PC-3 (cell line): ENCODE measurements at regions not wholly inside any gene's neighbourhood (a gene's known extent, or its start where the extent isn't known, plus 50 kb on each side); places are given as distances from the start of the nearest gene placed in this dataset.
A peak's percentile ranks its signal among the peaks of the same experiment; 100 is the strongest.

ENCODE experiments used
- ATAC-seq: fragments of 200-7000 bp; cut with Tn5 transposase; 2 replicates; pipeline ENCODE4 v1.9.1; 2020; ENCODE audit warnings: mild to moderate bottlenecking, moderate library complexity
- BruUV-seq: library from RNA; stranded (reverse); fragments of 400-500 nt; replicated peaks from 2 replicates; lab custom pipeline; 2021; lab: Mats Ljungman, UMichigan
- CTCF ChIA-PET: fragments of 300-600 bp; sonication (Branson Sonifier 250); formaldehyde crosslinking; loops from one replicate; lab custom pipeline; 2022; ENCODE audit warnings: antibody characterized with exemption; lab: Charles Lee
- POLR2A ChIA-PET: fragments of 300-600 bp; sonication (Branson Sonifier 250); formaldehyde crosslinking; loops from one replicate; lab custom pipeline; 2022; ENCODE audit warnings: antibody characterized with exemption; ENCODE audit not compliant: unreplicated experiment; lab: Charles Lee
- DNase-seq: peaks from one replicate; pipeline ENCODE4 v3.0.0-alpha.2; 2015
- H2AFZ ChIP-seq: fragments of 300-600 bp; sonication (generic); 2 replicates; pipeline ENCODE4 v1.6.0; 2016; ENCODE audit warnings: antibody characterized with exemption, low read length
- H3F3A ChIP-seq: fragments of 300-600 bp; sonication (generic); one replicate; pipeline ENCODE4 v1.6.0; 2017; ENCODE audit warnings: antibody characterized with exemption, low read length, control low read depth, mild to moderate bottlenecking; ENCODE audit not compliant: unreplicated experiment
- H3K27ac ChIP-seq: fragments of 300-600 bp; sonication (generic); 2 replicates; pipeline ENCODE4 v1.5.1; 2016; ENCODE audit warnings: mild to moderate bottlenecking, low read length
- H3K27me3 ChIP-seq: fragments of 300-600 bp; sonication (generic); 2 replicates; pipeline ENCODE4 v1.6.1; 2016; ENCODE audit warnings: low read length, mixed read lengths
- H3K36me3 ChIP-seq: fragments of 300-600 bp; sonication (generic); 2 replicates; pipeline ENCODE4 v1.6.1; 2016; ENCODE audit warnings: low read depth, mixed run types, low read length, mixed read lengths
- H3K4me1 ChIP-seq: fragments of 300-600 bp; sonication (generic); 2 replicates; pipeline ENCODE4 v1.5.1; 2016; ENCODE audit warnings: low read length; ENCODE audit not compliant: insufficient read depth
- H3K4me2 ChIP-seq: fragments of 300-600 bp; sonication (generic); 2 replicates; pipeline ENCODE4 v1.6.0; 2016; ENCODE audit warnings: low read length
- H3K4me3 ChIP-seq: fragments of 300-600 bp; sonication (generic); 2 replicates; pipeline ENCODE4 v1.5.1; 2016; ENCODE audit warnings: mild to moderate bottlenecking, low read length, mixed read lengths
- H3K79me2 ChIP-seq: fragments of 300-600 bp; sonication (generic); 2 replicates; pipeline ENCODE4 v1.6.1; 2017; ENCODE audit warnings: low read length, mixed read lengths
- H3K9ac ChIP-seq: fragments of 300-600 bp; sonication (generic); 2 replicates; pipeline ENCODE4 v1.6.0; 2016; ENCODE audit warnings: mild to moderate bottlenecking, low read length
- H3K9me2 ChIP-seq: fragments of 300-600 bp; sonication (generic); replicated peaks from 2 replicates; pipeline ENCODE4 v1.6.1; 2016; ENCODE audit warnings: mixed run types, low read length, mixed read lengths
- H3K9me3 ChIP-seq: fragments of 300-600 bp; sonication (generic); 2 replicates; pipeline ENCODE4 v1.6.1; 2016; ENCODE audit warnings: low read length, mixed read lengths
- H4K20me1 ChIP-seq: fragments of 300-600 bp; sonication (generic); 2 replicates; pipeline ENCODE4 v1.6.1; 2016; ENCODE audit warnings: low read length, mixed read lengths
- CTCF ChIP-seq: fragments of 300-600 bp; sonication (generic); conservative IDR thresholded peaks from 2 replicates; pipeline ENCODE4 v1.5.1; 2017; ENCODE audit warnings: antibody characterized with exemption, low read depth, mild to moderate bottlenecking, low read length
- EZH2 ChIP-seq: fragments of 300-600 bp; sonication (generic); IDR thresholded peaks from one replicate; pipeline ENCODE4 v1.6.1; 2017; ENCODE audit warnings: antibody characterized with exemption, mild to moderate bottlenecking, low read length; ENCODE audit not compliant: unreplicated experiment
- EZH2phosphoT487 ChIP-seq: fragments of 300-600 bp; sonication (generic); IDR thresholded peaks from 2 replicates; pipeline ENCODE4 v1.6.1; 2018; ENCODE audit warnings: mild to moderate bottlenecking, antibody characterized with exemption, low read length, borderline replicate concordance
- intact Hi-C: fragments of 100-400 bp; cut with micrococcal nuclease; formaldehyde crosslinking; loops from 2 replicates; pipeline ENCODE4 v1.9.0; 2023

GRCh38 chr15:35936284-35936683 is 390.3 kb upstream of the DPH6 start:
- H3K4me3 ChIP-seq, result no peak overlapping the region
- POLR2A ChIA-PET, result no interaction called here
- H3K27me3 ChIP-seq, result no peaks in the 10 kb centered on the region
- DNase-seq, result no peak
- H3K36me3 ChIP-seq, result no peaks in the 10 kb centered on the region
- no peaks in the 10 kb centered on the region for H3K9me3 ChIP-seq
- CTCF ChIA-PET, result no interaction called here
- no peak overlapping the region for H2AFZ ChIP-seq
- H3K9ac ChIP-seq, result no peak overlapping the region
- no peak overlapping the region for H3K27ac ChIP-seq
- no TSS peak for BruUV-seq
- no peaks in the 10 kb centered on the region for H3K79me2 ChIP-seq
- ATAC-seq, result no peak; the same call in 1 of the 2 replicates
- intact Hi-C loops, result no loop called here
- TF ChIP-seq EZH2phosphoT487 (no peak), CTCF (no peak), EZH2 (no peak)
- no peak overlapping the region for H3K4me2 ChIP-seq
- H3K4me1 ChIP-seq, result no peaks in the 10 kb centered on the region
- no peaks in the 10 kb centered on the region for H4K20me1 ChIP-seq
- H3F3A ChIP-seq, result no peaks in the 10 kb centered on the region
- no peaks in the 10 kb centered on the region for H3K9me2 ChIP-seq

- peak overlapping the region; percentile 21; the same call in 1 of the 2 replicates for H2AFZ ChIP-seq
- no peaks in the 10 kb centered on the region for H3K9me2 ChIP-seq
- no peak overlapping the region for H3K4me3 ChIP-seq
- no peaks in the 10 kb centered on the region for H3K27me3 ChIP-seq
- ChIA-PET POLR2A (no interaction called here), CTCF (no interaction called here)
- H3K27ac ChIP-seq, result no peak overlapping the region
- intact Hi-C loops, result no loop called here
- H3K4me2 ChIP-seq, result no peak overlapping the region
- TF ChIP-seq CTCF (no peak), EZH2 (no peak), EZH2phosphoT487 (no peak)
- DNase-seq, result no peak
- ATAC-seq, result no peak
- no peaks in the 10 kb centered on the region for H3K4me1 ChIP-seq
- H3K9ac ChIP-seq, result no peak overlapping the region
- no peaks in the 10 kb centered on the region for H3K79me2 ChIP-seq
- H3K36me3 ChIP-seq, result no peaks in the 10 kb centered on the region
- no peaks in the 10 kb centered on the region for H3F3A ChIP-seq
- no peaks in the 10 kb centered on the region for H3K9me3 ChIP-seq
- no peaks in the 10 kb centered on the region for H4K20me1 ChIP-seq
- no TSS peak for BruUV-seq
These were observed 391.4 kb upstream of the DPH6 start for GRCh38 chr15:35937380-35937779.

GRCh38 chr15:35944945-35945585 is 399.1 kb upstream of the DPH6 start:
- CTCF ChIA-PET, result no interaction called here
- H3K9me3 ChIP-seq, result no peaks in the 10 kb centered on the region
- H3K79me2 ChIP-seq, result no peaks in the 10 kb centered on the region
- H3K9ac ChIP-seq, result no peak overlapping the region
- ATAC-seq (no peak), DNase-seq (no peak)
- TF ChIP-seq CTCF, result no peak
- TF ChIP-seq EZH2, result no peak
- TF ChIP-seq EZH2phosphoT487, result no peak
- no peak overlapping the region for H3K4me3 ChIP-seq
- no peaks in the 10 kb centered on the region for H3K36me3 ChIP-seq
- H3K9me2 ChIP-seq, result no peaks in the 10 kb centered on the region
- POLR2A ChIA-PET, result no interaction called here
- no peaks in the 10 kb centered on the region for H4K20me1 ChIP-seq
- H3F3A ChIP-seq, result no peaks in the 10 kb centered on the region
- intact Hi-C loops, result no loop called here
- H2AFZ ChIP-seq, result no peak overlapping the region
- no peaks in the 10 kb centered on the region for H3K4me1 ChIP-seq
- no TSS peak for BruUV-seq
- no peaks in the 10 kb centered on the region for H3K27me3 ChIP-seq
- H3K4me2 ChIP-seq, result no peak overlapping the region
- no peak overlapping the region for H3K27ac ChIP-seq
